ENCODE measurements at regions not wholly inside any gene's neighbourhood (a gene's known extent, or its start where the extent isn't known, plus 50 kb on each side); places are given as distances from the start of the nearest gene placed in this dataset.
"Not testable (repeated sequence)": the region's sequence is repeated elsewhere in the genome, so short reads cannot be mapped to it uniquely, and the experiment has no call there.

DNA sequence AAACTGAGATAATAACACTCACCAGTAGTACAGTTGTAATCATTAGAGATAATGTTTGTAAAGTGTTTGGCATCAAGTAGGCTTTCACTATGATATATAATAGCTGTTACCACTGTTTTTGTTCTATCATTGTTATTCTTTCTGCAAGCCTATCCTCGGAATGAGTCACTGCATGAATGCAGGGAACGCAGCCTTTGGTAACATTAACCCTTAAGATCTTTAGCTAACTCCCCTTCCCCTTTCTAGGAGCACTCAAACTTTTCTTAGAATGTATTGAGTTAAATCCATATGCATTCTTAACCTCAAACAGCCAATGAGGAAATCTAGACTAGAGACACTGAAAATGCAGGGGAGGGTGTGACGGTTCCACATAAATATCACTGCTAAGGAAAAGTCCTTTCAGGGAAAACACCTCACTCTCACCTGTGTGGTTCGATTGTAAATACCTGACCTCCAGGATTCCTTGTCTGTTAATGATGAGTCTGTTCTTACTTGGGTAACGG lies 467.3 kb downstream of the SETD4 start:
- Histone ChIP-seq H3K4me1 (ENCODE audit: control insufficient read depth in 1 of 2, insufficient read depth in 2 of 2, low read depth in 1 of 2, low read length in 1 of 2) (peaks cover 0 to 9% of the 10 kb centered on the region in 2 experiments; a peak in 1 of 4 replicates), H3K9ac (no peak overlapping the region), H3K79me2 (ENCODE audit: insufficient read depth) (no peaks in the 10 kb centered on the region), H3K4me3 (ENCODE audit: low read depth in 2 of 2, low read length in 1 of 2) (no peak overlapping the region), H3F3A (replicated peaks; ENCODE audit: insufficient read depth) (peaks cover 22% of the 10 kb centered on the region), H3K27me3 (ENCODE audit: insufficient read depth) (no peaks in the 10 kb centered on the region), H4K20me1 (ENCODE audit: insufficient read depth) (no peaks in the 10 kb centered on the region), H3K9me3 (no peaks in the 10 kb centered on the region), H3K36me3 (replicated peaks in 1 of 2; ENCODE audit: control insufficient read depth in 1 of 2, insufficient read depth in 2 of 2, low read length in 1 of 2) (no peaks in the 10 kb centered on the region), H3K4me2 (peak overlapping the region; percentile 19; the same call in 1 of the 2 replicates), H2AFZ (ENCODE audit: low read depth) (no peak overlapping the region), H3K9me2 (no peaks in the 10 kb centered on the region), H3K27ac (ENCODE audit: low read depth in 2 of 2, low read length in 1 of 2) (peak overlapping the region in 1 of 2 experiments; percentile 48; a peak in 2 of 4 replicates)
- TF ChIP-seq JUND (IDR thresholded peaks at IDR 0.05), result peak; percentile 62
- no peak for TF ChIP-seq YY1 (IDR thresholded peaks at IDR 0.05; ENCODE audit: low read depth)
- TF ChIP-seq RFX5 (IDR thresholded peaks at IDR 0.05; ENCODE audit: low read length), result no peak
- TF ChIP-seq TEAD4 (IDR thresholded peaks at IDR 0.05; ENCODE audit: borderline replicate concordance, insufficient read depth), result 0 out of 2 replicates have a peak, but pooled peaks have one; percentile 47
- TF ChIP-seq, protein P1, sequence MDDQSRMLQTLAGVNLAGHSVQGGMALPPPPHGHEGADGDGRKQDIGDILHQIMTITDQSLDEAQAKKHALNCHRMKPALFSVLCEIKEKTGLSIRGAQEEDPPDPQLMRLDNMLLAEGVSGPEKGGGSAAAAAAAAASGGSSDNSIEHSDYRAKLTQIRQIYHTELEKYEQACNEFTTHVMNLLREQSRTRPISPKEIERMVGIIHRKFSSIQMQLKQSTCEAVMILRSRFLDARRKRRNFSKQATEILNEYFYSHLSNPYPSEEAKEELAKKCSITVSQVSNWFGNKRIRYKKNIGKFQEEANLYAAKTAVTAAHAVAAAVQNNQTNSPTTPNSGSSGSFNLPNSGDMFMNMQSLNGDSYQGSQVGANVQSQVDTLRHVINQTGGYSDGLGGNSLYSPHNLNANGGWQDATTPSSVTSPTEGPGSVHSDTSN (IDR thresholded peaks at IDR 0.05), result peak; percentile 69
- TF ChIP-seq NFIC (IDR thresholded peaks at IDR 0.05; ENCODE audit: borderline replicate concordance), result peak; percentile 52; the same call in 1 of the 2 replicates
- peak; percentile 67 for TF ChIP-seq TCF12 (IDR thresholded peaks at IDR 0.05)
- TF ChIP-seq GATA2 (CRISPR knock-in tag; IDR thresholded peaks at IDR 0.05), result no peak
- TF ChIP-seq EP300 (IDR thresholded peaks at IDR 0.05; ENCODE audit: borderline replicate concordance in 1 of 2, low read depth in 1 of 2, low read length in 1 of 2), result peak in 1 of 2 experiments; percentile 45; a peak in 1 of 4 replicates
- TF ChIP-seq FOSL2 (IDR thresholded peaks at IDR 0.05; ENCODE audit: borderline replicate concordance, low read depth), result peak; percentile 82
- CTCF ChIA-PET, result no interaction called here
- DNase-seq, result no peak
- POLR2A ChIA-PET, result no interaction called here
- 5% methylated on average over 5 of the region's 5 CpGs for WGBS (ENCODE audit: low lambda C conversion rate)

DNA sequence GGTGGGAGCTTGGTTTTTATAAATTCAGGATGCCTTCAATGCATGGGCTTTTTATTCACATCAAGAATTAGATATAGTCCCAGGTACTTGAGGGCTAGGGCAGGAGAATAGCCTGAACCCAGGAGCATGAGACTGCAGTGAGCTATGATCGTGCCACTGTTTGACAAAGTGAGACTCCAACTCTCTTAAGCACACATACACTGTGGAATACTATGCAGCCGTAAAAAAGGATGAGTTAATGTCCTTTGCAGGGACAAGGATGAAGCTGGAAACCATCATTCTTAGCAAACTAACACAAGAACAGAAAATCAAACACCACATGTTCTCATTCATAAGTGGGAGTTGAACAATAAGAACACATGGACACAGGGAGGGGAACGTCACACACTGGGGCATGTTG lies 470.0 kb downstream of the SETD4 start:
- H3K9me2 ChIP-seq; H2AFZ ChIP-seq (ENCODE audit: low read depth); H4K20me1 ChIP-seq (ENCODE audit: insufficient read depth); H3K4me3 ChIP-seq (ENCODE audit: low read depth in 2 of 2, low read length in 1 of 2); H3K9ac ChIP-seq; H3K27ac ChIP-seq (ENCODE audit: low read depth in 2 of 2, low read length in 1 of 2); POLR2A ChIA-PET; H3K36me3 ChIP-seq (replicated peaks in 1 of 2; ENCODE audit: control insufficient read depth in 1 of 2, insufficient read depth in 2 of 2, low read length in 1 of 2); H3K4me2 ChIP-seq; H3K27me3 ChIP-seq (ENCODE audit: insufficient read depth); H3K9me3 ChIP-seq; H3K79me2 ChIP-seq (ENCODE audit: insufficient read depth); DNase-seq: not testable (repeated sequence)
- WGBS (ENCODE audit: low lambda C conversion rate), result 22% methylated on average over 3 of the region's 3 CpGs
- Histone ChIP-seq H3F3A (replicated peaks; ENCODE audit: insufficient read depth) (peaks cover 16% of the 10 kb centered on the region), H3K4me1 (ENCODE audit: control insufficient read depth in 1 of 2, insufficient read depth in 2 of 2, low read depth in 1 of 2, low read length in 1 of 2) (peaks cover 0 to 15% of the 10 kb centered on the region in 2 experiments; a peak in 1 of 4 replicates)
- CTCF ChIA-PET, result interaction anchor here (1.3 kb wide), 1 partner anchor 11 kb away, joined by 3 read pairs; no protein-coding TSS in a partner anchor

DNA sequence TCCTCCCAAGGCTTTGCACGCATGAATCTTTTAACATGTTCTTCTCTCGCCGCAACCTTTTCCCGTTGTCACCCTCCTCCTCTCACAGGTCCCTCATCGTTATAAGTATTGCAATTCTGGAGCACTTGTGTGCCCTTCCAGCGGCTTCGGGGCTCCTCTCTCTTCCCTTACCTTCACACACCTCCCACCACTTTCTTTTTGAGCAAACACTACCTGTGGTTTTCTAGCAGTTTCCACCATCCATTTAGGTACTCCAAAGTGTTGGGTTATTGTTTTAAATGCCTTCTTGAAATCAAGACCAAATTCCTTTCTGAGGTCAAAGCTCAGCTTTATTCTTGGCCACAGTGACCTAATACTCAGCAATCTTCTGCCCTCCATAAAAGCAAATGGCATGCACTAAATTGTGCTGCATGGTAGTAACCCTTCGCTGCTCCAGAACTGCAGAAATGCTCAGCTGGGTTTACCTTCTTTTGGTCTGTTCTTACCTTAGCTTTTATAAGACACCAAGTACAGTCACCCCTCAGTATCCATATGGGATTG lies 472.4 kb downstream of the SETD4 start:
- Histone ChIP-seq H3K9me2 (no peaks in the 10 kb centered on the region), H4K20me1 (ENCODE audit: insufficient read depth) (no peaks in the 10 kb centered on the region), H3K79me2 (ENCODE audit: insufficient read depth) (no peaks in the 10 kb centered on the region), H3K27me3 (ENCODE audit: insufficient read depth) (no peaks in the 10 kb centered on the region), H3K9ac (no peak overlapping the region), H2AFZ (ENCODE audit: low read depth) (no peak overlapping the region), H3K9me3 (no peaks in the 10 kb centered on the region), H3K4me3 (ENCODE audit: low read depth in 2 of 2, low read length in 1 of 2) (no peak overlapping the region), H3F3A (replicated peaks; ENCODE audit: insufficient read depth) (peaks cover 8% of the 10 kb centered on the region), H3K4me1 (ENCODE audit: control insufficient read depth in 1 of 2, insufficient read depth in 2 of 2, low read depth in 1 of 2, low read length in 1 of 2) (peaks cover 0 to 12% of the 10 kb centered on the region in 2 experiments; a peak in 1 of 4 replicates), H3K27ac (ENCODE audit: low read depth in 2 of 2, low read length in 1 of 2) (no peak overlapping the region), H3K4me2 (no peak overlapping the region), H3K36me3 (replicated peaks in 1 of 2; ENCODE audit: control insufficient read depth in 1 of 2, insufficient read depth in 2 of 2, low read length in 1 of 2) (no peaks in the 10 kb centered on the region)
- DNase-seq, result no peak
- 56% methylated on average over 8 of the region's 8 CpGs for WGBS (ENCODE audit: low lambda C conversion rate)
- POLR2A ChIA-PET, result no interaction called here
- CTCF ChIA-PET, result no interaction called here
- TF ChIP-seq, protein P2, sequence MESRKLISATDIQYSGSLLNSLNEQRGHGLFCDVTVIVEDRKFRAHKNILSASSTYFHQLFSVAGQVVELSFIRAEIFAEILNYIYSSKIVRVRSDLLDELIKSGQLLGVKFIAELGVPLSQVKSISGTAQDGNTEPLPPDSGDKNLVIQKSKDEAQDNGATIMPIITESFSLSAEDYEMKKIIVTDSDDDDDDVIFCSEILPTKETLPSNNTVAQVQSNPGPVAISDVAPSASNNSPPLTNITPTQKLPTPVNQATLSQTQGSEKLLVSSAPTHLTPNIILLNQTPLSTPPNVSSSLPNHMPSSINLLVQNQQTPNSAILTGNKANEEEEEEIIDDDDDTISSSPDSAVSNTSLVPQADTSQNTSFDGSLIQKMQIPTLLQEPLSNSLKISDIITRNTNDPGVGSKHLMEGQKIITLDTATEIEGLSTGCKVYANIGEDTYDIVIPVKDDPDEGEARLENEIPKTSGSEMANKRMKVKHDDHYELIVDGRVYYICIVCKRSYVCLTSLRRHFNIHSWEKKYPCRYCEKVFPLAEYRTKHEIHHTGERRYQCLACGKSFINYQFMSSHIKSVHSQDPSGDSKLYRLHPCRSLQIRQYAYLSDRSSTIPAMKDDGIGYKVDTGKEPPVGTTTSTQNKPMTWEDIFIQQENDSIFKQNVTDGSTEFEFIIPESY (IDR thresholded peaks at IDR 0.05; ENCODE audit: borderline replicate concordance, low read depth), result no peak

Data from SK-N-SH (cell line).